Hepatocyte (in vitro differentiated cells): ENCODE measurements at regions not wholly inside any gene's neighbourhood (a gene's known extent, or its start where the extent isn't known, plus 50 kb on each side); places are given as distances from the start of the nearest gene placed in this dataset.

Experiments
- DNase-seq: peaks from one replicate; pipeline ENCODE4 v3.0.0-alpha.2; 2016; ENCODE audit warnings: low spot score
- H2AFZ ChIP-seq: fragments of 200-600 bp; sonication (generic); 2 replicates; pipeline ENCODE4 v1.6.0; 2016; ENCODE audit warnings: antibody characterized with exemption, mild to moderate bottlenecking
- H3K27ac ChIP-seq: fragments of 200-600 bp; sonication (generic); 2 replicates; pipeline ENCODE4 v1.5.1; 2016; ENCODE audit warnings: mild to moderate bottlenecking
- H3K27me3 ChIP-seq: fragments of 200-600 bp; sonication (generic); 2 replicates; pipeline ENCODE4 v1.6.1; 2016
- H3K36me3 ChIP-seq: fragments of 200-600 bp; sonication (generic); replicated peaks from 2 replicates; pipeline ENCODE4 v1.5.1; 2016; ENCODE audit warnings: low read depth; ENCODE audit not compliant: insufficient read depth
- H3K4me1 ChIP-seq: fragments of 200-600 bp; sonication (generic); 2 replicates; pipeline ENCODE4 v1.5.1; 2016; ENCODE audit warnings: mild to moderate bottlenecking, moderate library complexity; ENCODE audit not compliant: insufficient read depth
- H3K4me2 ChIP-seq: fragments of 200-600 bp; sonication (generic); 2 replicates; pipeline ENCODE4 v1.6.0; 2016
- H3K4me3 ChIP-seq: fragments of 200-600 bp; sonication (generic); 2 replicates; pipeline ENCODE4 v1.5.1; 2016; ENCODE audit warnings: mild to moderate bottlenecking
- H3K79me2 ChIP-seq: fragments of 200-600 bp; sonication (generic); 2 replicates; pipeline ENCODE4 v1.6.0; 2017; ENCODE audit warnings: mild to moderate bottlenecking
- H3K9me2 ChIP-seq: fragments of 200-600 bp; sonication (generic); replicated peaks from 2 replicates; pipeline ENCODE4 v1.6.0; 2017; ENCODE audit warnings: mild to moderate bottlenecking; ENCODE audit not compliant: insufficient read depth
- H3K9me3 ChIP-seq: fragments of 200-600 bp; sonication (generic); 2 replicates; pipeline ENCODE4 v1.5.1; 2016; ENCODE audit warnings: low read depth, mild to moderate bottlenecking
- H4K20me1 ChIP-seq: fragments of 200-600 bp; sonication (generic); 2 replicates; pipeline ENCODE4 v1.6.0; 2016; ENCODE audit warnings: mild to moderate bottlenecking; ENCODE audit not compliant: insufficient read depth, poor library complexity, severe bottlenecking
- CTCF ChIP-seq: fragments of 200-600 bp; sonication (generic); IDR thresholded peaks from 2 replicates; pipeline ENCODE4 v1.5.1; 2016; ENCODE audit warnings: antibody characterized with exemption, mild to moderate bottlenecking; ENCODE audit not compliant: poor library complexity
- EZH2 ChIP-seq: fragments of 200-600 bp; sonication (generic); IDR thresholded peaks from 2 replicates; pipeline ENCODE4 v1.6.1; 2016; ENCODE audit warnings: antibody characterized with exemption, mild to moderate bottlenecking, borderline replicate concordance
- EZH2phosphoT487 ChIP-seq: fragments of 200-600 bp; sonication (generic); IDR thresholded peaks from one replicate; pipeline ENCODE4 v1.6.1; 2018; ENCODE audit warnings: antibody characterized with exemption, mild to moderate bottlenecking, low read depth, moderate library complexity; ENCODE audit not compliant: unreplicated experiment, severe bottlenecking
- WGBS: methylation state at CpG from one replicate; pipeline ENCODE4 v1.1.6; 2016; ENCODE audit warnings: low lambda C conversion rate; ENCODE audit errors: missing lambda C conversion rate; 5-methylcytosine and 5-hydroxymethylcytosine counted together

GRCh38 chr1:88302843-88303486 lies 381.1 kb upstream of the PKN2 start:
- 29% methylated on average over 4 of the region's 4 CpGs for WGBS
- peak; percentile 75 for DNase-seq

GRCh38 chr1:88311265-88311664 lies 372.8 kb upstream of the PKN2 start:
- TF ChIP-seq EZH2 (no peak), CTCF (no peak), EZH2phosphoT487 (no peak)
- Histone ChIP-seq H3K9me3 (no peaks in the 10 kb centered on the region), H3K4me3 (no peak overlapping the region), H2AFZ (no peak overlapping the region), H3K27me3 (no peaks in the 10 kb centered on the region), H3K36me3 (no peaks in the 10 kb centered on the region), H4K20me1 (no peaks in the 10 kb centered on the region), H3K27ac (peak overlapping the region; percentile 60), H3K4me1 (no peaks in the 10 kb centered on the region), H3K79me2 (no peaks in the 10 kb centered on the region), H3K4me2 (no peak overlapping the region), H3K9me2 (no peaks in the 10 kb centered on the region)
- 85% methylated on average over 1 of the region's 1 CpG for WGBS
- no peak for DNase-seq

More at GRCh38 chr1:88302843-88303486, 381.1 kb upstream of the PKN2 start:
- no peaks in the 10 kb centered on the region for H3K79me2 ChIP-seq
- H3K4me3 ChIP-seq: no peak overlapping the region
- H3K9me3 ChIP-seq: no peaks in the 10 kb centered on the region
- no peaks in the 10 kb centered on the region for H3K9me2 ChIP-seq
- H4K20me1 ChIP-seq: no peaks in the 10 kb centered on the region
- H3K27me3 ChIP-seq: no peaks in the 10 kb centered on the region
- no peaks in the 10 kb centered on the region for H3K36me3 ChIP-seq
- no peaks in the 10 kb centered on the region for H3K4me1 ChIP-seq
- no peak overlapping the region for H3K27ac ChIP-seq
- H2AFZ ChIP-seq: peak overlapping the region; percentile 5
- no peak overlapping the region for H3K4me2 ChIP-seq
- TF ChIP-seq CTCF (peak; percentile 79), EZH2phosphoT487 (no peak)

GRCh38 chr1:88311907-88312306 lies 372.2 kb upstream of the PKN2 start:
- Histone ChIP-seq H2AFZ (no peak overlapping the region), H3K79me2 (no peaks in the 10 kb centered on the region), H4K20me1 (no peaks in the 10 kb centered on the region), H3K4me3 (no peak overlapping the region), H3K27me3 (no peaks in the 10 kb centered on the region), H3K9me2 (no peaks in the 10 kb centered on the region), H3K4me1 (no peaks in the 10 kb centered on the region), H3K4me2 (peak overlapping the region; percentile 20), H3K36me3 (no peaks in the 10 kb centered on the region), H3K27ac (peak overlapping the region; percentile 79), H3K9me3 (no peaks in the 10 kb centered on the region)
- peak; percentile 42 for DNase-seq
- no peak for TF ChIP-seq CTCF
- TF ChIP-seq EZH2: no peak
- no peak for TF ChIP-seq EZH2phosphoT487
- 80% methylated on average over 2 of the region's 2 CpGs for WGBS
